ENCODE measurements at regions not wholly inside any gene's neighbourhood (a gene's known extent, or its start where the extent isn't known, plus 50 kb on each side); places are given as distances from the start of the nearest gene placed in this dataset.
"Not testable (repeated sequence)": the region's sequence is repeated elsewhere in the genome, so short reads cannot be mapped to it uniquely, and the experiment has no call there.

GRCh38 chr10:10712155-10712704 is 305.4 kb upstream of the CELF2 start:
- no peak for TF ChIP-seq CTCF (IDR thresholded peaks at IDR 0.05; ENCODE audit: low read depth, low read length, missing control alignments)
- H3K4me3 ChIP-seq (replicated peaks; ENCODE audit: low read depth, low read length): no peak overlapping the region
- no peak for DNase-seq (ENCODE audit: extremely low read depth, low read depth)

- no peak overlapping the region for H3K4me3 ChIP-seq (replicated peaks; ENCODE audit: low read depth, low read length)
- no peak for TF ChIP-seq CTCF (IDR thresholded peaks at IDR 0.05; ENCODE audit: low read depth, low read length, missing control alignments)
- no peak for DNase-seq (ENCODE audit: extremely low read depth, low read depth)
Measured at GRCh38 chr10:10714327-10714726, 303.3 kb upstream of the CELF2 start.

- no peak for TF ChIP-seq CTCF (IDR thresholded peaks at IDR 0.05; ENCODE audit: low read depth, low read length, missing control alignments)
- no peak for DNase-seq (ENCODE audit: extremely low read depth, low read depth)
Measured at GRCh38 chr10:10716972-10717371, 300.7 kb upstream of the CELF2 start.

GRCh38 chr10:10722422-10722821 is 295.2 kb upstream of the CELF2 start:
- no peak for TF ChIP-seq CTCF (IDR thresholded peaks at IDR 0.05; ENCODE audit: low read depth, low read length, missing control alignments)
- no peak for DNase-seq (ENCODE audit: extremely low read depth, low read depth)
- no peak overlapping the region for H3K4me3 ChIP-seq (replicated peaks; ENCODE audit: low read depth, low read length)

More at GRCh38 chr10:10716972-10717371, 300.7 kb upstream of the CELF2 start:
- H3K4me3 ChIP-seq (replicated peaks; ENCODE audit: low read depth, low read length): no peak overlapping the region

GRCh38 chr10:10725196-10725595 is 292.5 kb upstream of the CELF2 start:
- no peak overlapping the region for H3K4me3 ChIP-seq (replicated peaks; ENCODE audit: low read depth, low read length)
- TF ChIP-seq CTCF (IDR thresholded peaks at IDR 0.05; ENCODE audit: low read depth, low read length, missing control alignments): no peak
- no peak for DNase-seq (ENCODE audit: extremely low read depth, low read depth)

- DNase-seq (ENCODE audit: extremely low read depth, low read depth): no peak
- H3K4me3 ChIP-seq (replicated peaks; ENCODE audit: low read depth, low read length): no peak overlapping the region
- TF ChIP-seq CTCF (IDR thresholded peaks at IDR 0.05; ENCODE audit: low read depth, low read length, missing control alignments): no peak
Measured at GRCh38 chr10:10726101-10726500, 291.6 kb upstream of the CELF2 start.

- not testable (repeated sequence) for H3K4me3 ChIP-seq (replicated peaks; ENCODE audit: low read depth, low read length); DNase-seq (ENCODE audit: extremely low read depth, low read depth)
Measured at GRCh38 chr10:10727411-10727810, 290.3 kb upstream of the CELF2 start.
